PFSK-1 (cell line): ENCODE measurements at regions not wholly inside any gene's neighbourhood (a gene's known extent, or its start where the extent isn't known, plus 50 kb on each side); places are given as distances from the start of the nearest gene placed in this dataset.

Source experiments
- FOXP2 ChIP-seq: optimal IDR thresholded peaks from 2 replicates; pipeline ENCODE3; 2011; ENCODE audit warnings: borderline replicate concordance, control low read depth, inconsistent platforms; ENCODE audit not compliant: insufficient read depth; ENCODE audit errors: extremely low read length, extremely low read depth
- POLR2AphosphoS5 ChIP-seq: IDR thresholded peaks from 2 replicates; pipeline ENCODE4 v1.6.1; 2012; ENCODE audit warnings: low read depth, mild to moderate bottlenecking, control low read depth, low read length, moderate library complexity
- SIN3A ChIP-seq: IDR thresholded peaks from 2 replicates; pipeline ENCODE4 v1.6.1; 2012; ENCODE audit warnings: mild to moderate bottlenecking, low read length, moderate library complexity, borderline replicate concordance; ENCODE audit not compliant: insufficient read depth
- TAF1 ChIP-seq: IDR thresholded peaks from 2 replicates; pipeline ENCODE4 v1.6.1; 2012; ENCODE audit warnings: low read length, control low read depth, borderline replicate concordance; ENCODE audit not compliant: insufficient read depth
- TF ChIP-seq, protein P1 (sequence below), 2 experiments: IDR thresholded peaks; 2 replicates each; pipeline versions ENCODE4 v1.6.1 to v1.8.0; 2011 to 2012; ENCODE audit warnings: low read depth in 2 of 2, low read length in 2 of 2, control low read depth in 1 of 2, inconsistent platforms in 1 of 2, mild to moderate bottlenecking in 1 of 2, moderate library complexity in 1 of 2; ENCODE audit not compliant: insufficient read depth in 1 of 2

- TF ChIP-seq SIN3A, result no peak
- TF ChIP-seq TAF1, result no peak
- TF ChIP-seq FOXP2, result no peak
- TF ChIP-seq, protein P1, sequence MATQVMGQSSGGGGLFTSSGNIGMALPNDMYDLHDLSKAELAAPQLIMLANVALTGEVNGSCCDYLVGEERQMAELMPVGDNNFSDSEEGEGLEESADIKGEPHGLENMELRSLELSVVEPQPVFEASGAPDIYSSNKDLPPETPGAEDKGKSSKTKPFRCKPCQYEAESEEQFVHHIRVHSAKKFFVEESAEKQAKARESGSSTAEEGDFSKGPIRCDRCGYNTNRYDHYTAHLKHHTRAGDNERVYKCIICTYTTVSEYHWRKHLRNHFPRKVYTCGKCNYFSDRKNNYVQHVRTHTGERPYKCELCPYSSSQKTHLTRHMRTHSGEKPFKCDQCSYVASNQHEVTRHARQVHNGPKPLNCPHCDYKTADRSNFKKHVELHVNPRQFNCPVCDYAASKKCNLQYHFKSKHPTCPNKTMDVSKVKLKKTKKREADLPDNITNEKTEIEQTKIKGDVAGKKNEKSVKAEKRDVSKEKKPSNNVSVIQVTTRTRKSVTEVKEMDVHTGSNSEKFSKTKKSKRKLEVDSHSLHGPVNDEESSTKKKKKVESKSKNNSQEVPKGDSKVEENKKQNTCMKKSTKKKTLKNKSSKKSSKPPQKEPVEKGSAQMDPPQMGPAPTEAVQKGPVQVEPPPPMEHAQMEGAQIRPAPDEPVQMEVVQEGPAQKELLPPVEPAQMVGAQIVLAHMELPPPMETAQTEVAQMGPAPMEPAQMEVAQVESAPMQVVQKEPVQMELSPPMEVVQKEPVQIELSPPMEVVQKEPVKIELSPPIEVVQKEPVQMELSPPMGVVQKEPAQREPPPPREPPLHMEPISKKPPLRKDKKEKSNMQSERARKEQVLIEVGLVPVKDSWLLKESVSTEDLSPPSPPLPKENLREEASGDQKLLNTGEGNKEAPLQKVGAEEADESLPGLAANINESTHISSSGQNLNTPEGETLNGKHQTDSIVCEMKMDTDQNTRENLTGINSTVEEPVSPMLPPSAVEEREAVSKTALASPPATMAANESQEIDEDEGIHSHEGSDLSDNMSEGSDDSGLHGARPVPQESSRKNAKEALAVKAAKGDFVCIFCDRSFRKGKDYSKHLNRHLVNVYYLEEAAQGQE (IDR thresholded peaks at IDR 0.05; ENCODE audit: insufficient read depth in 1 of 2, low read depth in 2 of 2, low read length in 2 of 2), result no peak
- TF ChIP-seq POLR2AphosphoS5, result no peak
These were observed 2250.4 kb downstream of the MRPL39 start for GRCh38 chr21:23356905-23357304.

- TF ChIP-seq POLR2AphosphoS5 (no peak), SIN3A (no peak), FOXP2 (no peak), TAF1 (no peak)
- TF ChIP-seq, protein P1 (IDR thresholded peaks at IDR 0.05; ENCODE audit: insufficient read depth in 1 of 2, low read depth in 2 of 2, low read length in 2 of 2), result no peak
These were observed 2291.1 kb downstream of the MRPL39 start for GRCh38 chr21:23316190-23316589.

GRCh38 chr21:23308741-23309140 is 2298.5 kb downstream of the MRPL39 start:
- TF ChIP-seq POLR2AphosphoS5 (no peak), SIN3A (no peak), FOXP2 (no peak), TAF1 (no peak)
- TF ChIP-seq, protein P1 (IDR thresholded peaks at IDR 0.05; ENCODE audit: insufficient read depth in 1 of 2, low read depth in 2 of 2, low read length in 2 of 2), result no peak

- TF ChIP-seq FOXP2, result no peak
- TF ChIP-seq, protein P1 (IDR thresholded peaks at IDR 0.05; ENCODE audit: insufficient read depth in 1 of 2, low read depth in 2 of 2, low read length in 2 of 2), result no peak
- TF ChIP-seq TAF1, result no peak
- TF ChIP-seq POLR2AphosphoS5, result no peak
- no peak for TF ChIP-seq SIN3A
These were observed 2300.2 kb downstream of the MRPL39 start for GRCh38 chr21:23307065-23307464.

DNA sequence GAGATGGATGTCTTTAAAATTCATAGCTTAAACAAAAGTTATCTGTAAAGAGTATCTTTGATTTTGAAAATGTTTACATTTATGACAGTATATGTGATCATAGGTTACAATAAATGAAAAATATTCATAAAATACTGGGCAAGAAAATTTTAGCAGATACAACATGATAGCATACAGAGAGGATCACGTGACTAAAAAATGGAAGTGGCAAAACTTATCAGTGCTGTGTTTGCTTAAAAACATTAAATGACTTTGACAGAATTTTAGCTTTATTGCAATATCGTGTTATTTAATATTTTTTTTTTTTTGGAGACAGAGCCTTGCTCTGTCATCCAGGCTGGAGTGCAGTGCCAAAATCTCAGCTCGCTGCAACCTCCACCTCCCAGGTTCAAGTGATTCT is 2294.1 kb downstream of the NCAM2 start:
- TF ChIP-seq SIN3A (no peak), POLR2AphosphoS5 (no peak), TAF1 (no peak), FOXP2 (no peak)
- TF ChIP-seq, protein P1 (IDR thresholded peaks at IDR 0.05; ENCODE audit: insufficient read depth in 1 of 2, low read depth in 2 of 2, low read length in 2 of 2), result no peak
